Fibroblast of skin of right quadriceps (primary cell): ENCODE measurements at regions not wholly inside any gene's neighbourhood (a gene's known extent, or its start where the extent isn't known, plus 50 kb on each side); places are given as distances from the start of the nearest gene placed in this dataset.

Experiments
- DNase-seq: peaks from one replicate; pipeline ENCODE4 v3.0.0-alpha.2; 2013

- no peak for DNase-seq
Measured at GRCh38 chr5:136526791-136527190, 161.4 kb upstream of the TRPC7 start.

- DNase-seq: no peak
Measured at GRCh38 chr5:136526021-136526420, 160.7 kb upstream of the TRPC7 start.

- DNase-seq: no peak
Measured at GRCh38 chr5:136525597-136525996, 160.3 kb upstream of the TRPC7 start.

- no peak for DNase-seq
Measured at GRCh38 chr5:136522217-136522956, 157.0 kb upstream of the TRPC7 start.

GRCh38 chr5:136521696-136522095 is 156.4 kb upstream of the TRPC7 start:
- DNase-seq: no peak

GRCh38 chr5:136518814-136519213 is 153.5 kb upstream of the TRPC7 start:
- DNase-seq: no peak

GRCh38 chr5:136518174-136518573 is 152.8 kb upstream of the TRPC7 start:
- DNase-seq: no peak

- DNase-seq: no peak
Measured at GRCh38 chr5:136517755-136518154, 152.4 kb upstream of the TRPC7 start.

GRCh38 chr5:136516637-136517036 is 151.3 kb upstream of the TRPC7 start:
- DNase-seq: no peak

- DNase-seq: no peak
Measured at GRCh38 chr5:136513430-136513829, 148.1 kb upstream of the TRPC7 start.

GRCh38 chr5:136511046-136511445 is 145.7 kb upstream of the TRPC7 start:
- no peak for DNase-seq

- DNase-seq: no peak
Measured at GRCh38 chr5:136510481-136510880, 145.1 kb upstream of the TRPC7 start.

GRCh38 chr5:136506131-136506530 is 140.8 kb upstream of the TRPC7 start:
- no peak for DNase-seq

- no peak for DNase-seq
Measured at GRCh38 chr5:136501133-136501532, 135.8 kb upstream of the TRPC7 start.

- no peak for DNase-seq
Measured at GRCh38 chr5:136492587-136492986, 127.2 kb upstream of the TRPC7 start.

GRCh38 chr5:136491806-136492205 is 126.5 kb upstream of the TRPC7 start:
- DNase-seq: no peak

- no peak for DNase-seq
Measured at GRCh38 chr5:136484808-136485325, 119.5 kb upstream of the TRPC7 start.

GRCh38 chr5:136482206-136482605 is 116.9 kb upstream of the TRPC7 start:
- no peak for DNase-seq

GRCh38 chr5:136474466-136474865 is 109.1 kb upstream of the TRPC7 start:
- no peak for DNase-seq

- DNase-seq: no peak
Measured at GRCh38 chr5:136467632-136468031, 102.3 kb upstream of the TRPC7 start.

GRCh38 chr5:136466041-136466415 is 100.7 kb upstream of the TRPC7 start:
- DNase-seq: no peak

GRCh38 chr5:136458481-136458880 is 93.1 kb upstream of the TRPC7 start:
- DNase-seq: no peak

- no peak for DNase-seq
Measured at GRCh38 chr5:136457390-136458013, 92.2 kb upstream of the TRPC7 start.

GRCh38 chr5:136455409-136455808 is 90.1 kb upstream of the TRPC7 start:
- no peak for DNase-seq
